WTC11 (cell line): ENCODE measurements at regions not wholly inside any gene's neighbourhood (a gene's known extent, or its start where the extent isn't known, plus 50 kb on each side); places are given as distances from the start of the nearest gene placed in this dataset.

Source experiments
- ATAC-seq: fragments of 200-7000 bp; cut with Tn5 transposase; 2 replicates; pipeline ENCODE4 v1.10.0; 2021; ENCODE audit warnings: mild to moderate bottlenecking, moderate library complexity
- CTCF ChIA-PET: fragments of 300-600 bp; sonication (Branson Sonifier 250); formaldehyde crosslinking; loops from one replicate; lab custom pipeline; 2021; ENCODE audit warnings: antibody characterized with exemption; lab: Charles Lee
- POLR2A ChIA-PET: fragments of 350-600 bp; sonication (Branson Sonifier 250); formaldehyde crosslinking; loops from one replicate; lab custom pipeline; 2021; ENCODE audit warnings: antibody characterized with exemption; lab: Charles Lee
- DNase-seq: peaks from one replicate; pipeline ENCODE4 v3.0.0; 2021; ENCODE audit warnings: low spot score
- H3K27ac Mint-ChIP-seq: 2 replicates; pipeline ENCODE4 v1.8.0; 2021; ENCODE audit warnings: mixed read lengths
- H3K27me3 Mint-ChIP-seq: 2 replicates; pipeline ENCODE4 v1.8.0; 2021; ENCODE audit warnings: low read depth, mild to moderate bottlenecking, moderate library complexity, mixed read lengths
- H3K36me3 Mint-ChIP-seq: 2 replicates; pipeline ENCODE4 v1.8.0; 2021; ENCODE audit warnings: mixed read lengths
- H3K4me1 Mint-ChIP-seq: 2 replicates; pipeline ENCODE4 v1.8.0; 2022; ENCODE audit warnings: mixed read lengths
- H3K4me3 Mint-ChIP-seq: 2 replicates; pipeline ENCODE4 v1.8.0; 2021; ENCODE audit warnings: mild to moderate bottlenecking, moderate library complexity, mixed read lengths
- H3K9me3 Mint-ChIP-seq: 2 replicates; pipeline ENCODE4 v1.8.0; 2021; ENCODE audit warnings: mixed read lengths
- ATF2 ChIP-seq: sonication (generic); formaldehyde crosslinking; IDR thresholded peaks from 2 replicates; pipeline ENCODE4 v1.8.1; 2022; ENCODE audit warnings: low read depth, missing genetic modification reagents, borderline replicate concordance
- CREB1 ChIP-seq: sonication (generic); formaldehyde crosslinking; IDR thresholded peaks from 2 replicates; pipeline ENCODE4 v1.8.0; 2023; ENCODE audit warnings: mild to moderate bottlenecking, missing genetic modification reagents
- EMX1 ChIP-seq: fragments of 250-450 bp; sonication (Bioruptor Pico); IDR thresholded peaks from 2 replicates; pipeline ENCODE4 v1.8.0; 2021; ENCODE audit warnings: mild to moderate bottlenecking
- ETV6 ChIP-seq: sonication (generic); formaldehyde crosslinking; IDR thresholded peaks from 2 replicates; pipeline ENCODE4 v1.8.1; 2022; ENCODE audit warnings: mild to moderate bottlenecking, missing genetic modification reagents
- GTF2I ChIP-seq: fragments of 250-450 bp; sonication (Bioruptor Pico); conservative IDR thresholded peaks from 2 replicates; pipeline ENCODE4 v1.4.0; 2021; ENCODE audit warnings: mild to moderate bottlenecking
- HMGA2 ChIP-seq: fragments of 250-450 bp; sonication (Bioruptor Pico); IDR thresholded peaks from 2 replicates; pipeline ENCODE4 v1.4.0; 2021; ENCODE audit warnings: mild to moderate bottlenecking, moderate library complexity
- KAT7 ChIP-seq: sonication (generic); formaldehyde crosslinking; IDR thresholded peaks from 2 replicates; pipeline ENCODE4 v1.8.1; 2023; ENCODE audit warnings: missing genetic modification reagents, mild to moderate bottlenecking, borderline replicate concordance
- MAX ChIP-seq: sonication (generic); formaldehyde crosslinking; IDR thresholded peaks from 2 replicates; pipeline ENCODE4 v1.8.0; 2022; ENCODE audit warnings: mild to moderate bottlenecking, missing genetic modification reagents
- MYBL2 ChIP-seq: sonication (generic); formaldehyde crosslinking; IDR thresholded peaks from 2 replicates; pipeline ENCODE4 v1.8.1; 2023; ENCODE audit warnings: mild to moderate bottlenecking, moderate library complexity, missing genetic modification reagents
- NFATC4 ChIP-seq: fragments of 250-450 bp; sonication (Bioruptor Pico); IDR thresholded peaks from 2 replicates; pipeline ENCODE4 v1.9.0; 2021; ENCODE audit warnings: mild to moderate bottlenecking
- OVOL2 ChIP-seq: fragments of 250-450 bp; sonication (Bioruptor Pico); IDR thresholded peaks from 2 replicates; pipeline ENCODE4 v1.9.0; 2021; ENCODE audit warnings: mild to moderate bottlenecking, borderline replicate concordance
- ZNF281 ChIP-seq: sonication (generic); formaldehyde crosslinking; IDR thresholded peaks from 2 replicates; pipeline ENCODE4 v1.8.0; 2023; ENCODE audit warnings: mild to moderate bottlenecking, missing genetic modification reagents
- ZNF396 ChIP-seq: fragments of 250-450 bp; sonication (Bioruptor Pico); IDR thresholded peaks from 2 replicates; pipeline ENCODE4 v1.8.0; 2021; ENCODE audit warnings: mild to moderate bottlenecking, moderate library complexity, borderline replicate concordance
- ZNF416 ChIP-seq: fragments of 250-450 bp; sonication (Bioruptor Pico); IDR thresholded peaks from 2 replicates; pipeline ENCODE4 v1.9.0; 2021; ENCODE audit warnings: mild to moderate bottlenecking, inconsistent platforms
- ZNF423 ChIP-seq: fragments of 250-450 bp; sonication (Bioruptor Pico); IDR thresholded peaks from 2 replicates; pipeline ENCODE4 v2.1.2; 2022; ENCODE audit warnings: mild to moderate bottlenecking, moderate library complexity
- TF ChIP-seq, protein P1 (sequence below): sonication (generic); formaldehyde crosslinking; IDR thresholded peaks from 2 replicates; pipeline ENCODE4 v1.8.0; 2022; ENCODE audit warnings: missing genetic modification reagents
- TF ChIP-seq, protein P2 (sequence below): sonication (generic); formaldehyde crosslinking; IDR thresholded peaks from 2 replicates; pipeline ENCODE4 v1.8.1; 2023; ENCODE audit warnings: mild to moderate bottlenecking, missing genetic modification reagents, borderline replicate concordance

- CTCF ChIA-PET, result no interaction called here
- H3K27ac Mint-ChIP-seq, result no peak overlapping the region
- peaks cover 33% of the 10 kb centered on the region for H3K4me1 Mint-ChIP-seq
- no peaks in the 10 kb centered on the region for H3K27me3 Mint-ChIP-seq
- 0 out of 2 replicates have a peak, but pooled peaks cover 9% of the 10 kb centered on the region for H3K9me3 Mint-ChIP-seq
- ATAC-seq, result no peak
- no peaks in the 10 kb centered on the region for H3K36me3 Mint-ChIP-seq
- TF ChIP-seq EMX1 (CRISPR knock-in tag) (no peak), NFATC4 (no peak), ETV6 (CRISPR knock-in tag) (no peak), ATF2 (CRISPR knock-in tag) (no peak), MAX (CRISPR knock-in tag) (no peak), KAT7 (no peak), ZNF281 (no peak), OVOL2 (no peak), MYBL2 (CRISPR knock-in tag) (no peak), ZNF423 (CRISPR knock-in tag) (no peak), ZNF396 (no peak), HMGA2 (CRISPR knock-in tag) (no peak), GTF2I (CRISPR knock-in tag) (no peak), CREB1 (CRISPR knock-in tag) (no peak), ZNF416 (no peak)
- TF ChIP-seq, protein P1, sequence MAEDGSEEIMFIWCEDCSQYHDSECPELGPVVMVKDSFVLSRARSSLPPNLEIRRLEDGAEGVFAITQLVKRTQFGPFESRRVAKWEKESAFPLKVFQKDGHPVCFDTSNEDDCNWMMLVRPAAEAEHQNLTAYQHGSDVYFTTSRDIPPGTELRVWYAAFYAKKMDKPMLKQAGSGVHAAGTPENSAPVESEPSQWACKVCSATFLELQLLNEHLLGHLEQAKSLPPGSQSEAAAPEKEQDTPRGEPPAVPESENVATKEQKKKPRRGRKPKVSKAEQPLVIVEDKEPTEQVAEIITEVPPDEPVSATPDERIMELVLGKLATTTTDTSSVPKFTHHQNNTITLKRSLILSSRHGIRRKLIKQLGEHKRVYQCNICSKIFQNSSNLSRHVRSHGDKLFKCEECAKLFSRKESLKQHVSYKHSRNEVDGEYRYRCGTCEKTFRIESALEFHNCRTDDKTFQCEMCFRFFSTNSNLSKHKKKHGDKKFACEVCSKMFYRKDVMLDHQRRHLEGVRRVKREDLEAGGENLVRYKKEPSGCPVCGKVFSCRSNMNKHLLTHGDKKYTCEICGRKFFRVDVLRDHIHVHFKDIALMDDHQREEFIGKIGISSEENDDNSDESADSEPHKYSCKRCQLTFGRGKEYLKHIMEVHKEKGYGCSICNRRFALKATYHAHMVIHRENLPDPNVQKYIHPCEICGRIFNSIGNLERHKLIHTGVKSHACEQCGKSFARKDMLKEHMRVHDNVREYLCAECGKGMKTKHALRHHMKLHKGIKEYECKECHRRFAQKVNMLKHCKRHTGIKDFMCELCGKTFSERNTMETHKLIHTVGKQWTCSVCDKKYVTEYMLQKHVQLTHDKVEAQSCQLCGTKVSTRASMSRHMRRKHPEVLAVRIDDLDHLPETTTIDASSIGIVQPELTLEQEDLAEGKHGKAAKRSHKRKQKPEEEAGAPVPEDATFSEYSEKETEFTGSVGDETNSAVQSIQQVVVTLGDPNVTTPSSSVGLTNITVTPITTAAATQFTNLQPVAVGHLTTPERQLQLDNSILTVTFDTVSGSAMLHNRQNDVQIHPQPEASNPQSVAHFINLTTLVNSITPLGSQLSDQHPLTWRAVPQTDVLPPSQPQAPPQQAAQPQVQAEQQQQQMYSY (CRISPR knock-in tag), result no peak
- TF ChIP-seq, protein P2, sequence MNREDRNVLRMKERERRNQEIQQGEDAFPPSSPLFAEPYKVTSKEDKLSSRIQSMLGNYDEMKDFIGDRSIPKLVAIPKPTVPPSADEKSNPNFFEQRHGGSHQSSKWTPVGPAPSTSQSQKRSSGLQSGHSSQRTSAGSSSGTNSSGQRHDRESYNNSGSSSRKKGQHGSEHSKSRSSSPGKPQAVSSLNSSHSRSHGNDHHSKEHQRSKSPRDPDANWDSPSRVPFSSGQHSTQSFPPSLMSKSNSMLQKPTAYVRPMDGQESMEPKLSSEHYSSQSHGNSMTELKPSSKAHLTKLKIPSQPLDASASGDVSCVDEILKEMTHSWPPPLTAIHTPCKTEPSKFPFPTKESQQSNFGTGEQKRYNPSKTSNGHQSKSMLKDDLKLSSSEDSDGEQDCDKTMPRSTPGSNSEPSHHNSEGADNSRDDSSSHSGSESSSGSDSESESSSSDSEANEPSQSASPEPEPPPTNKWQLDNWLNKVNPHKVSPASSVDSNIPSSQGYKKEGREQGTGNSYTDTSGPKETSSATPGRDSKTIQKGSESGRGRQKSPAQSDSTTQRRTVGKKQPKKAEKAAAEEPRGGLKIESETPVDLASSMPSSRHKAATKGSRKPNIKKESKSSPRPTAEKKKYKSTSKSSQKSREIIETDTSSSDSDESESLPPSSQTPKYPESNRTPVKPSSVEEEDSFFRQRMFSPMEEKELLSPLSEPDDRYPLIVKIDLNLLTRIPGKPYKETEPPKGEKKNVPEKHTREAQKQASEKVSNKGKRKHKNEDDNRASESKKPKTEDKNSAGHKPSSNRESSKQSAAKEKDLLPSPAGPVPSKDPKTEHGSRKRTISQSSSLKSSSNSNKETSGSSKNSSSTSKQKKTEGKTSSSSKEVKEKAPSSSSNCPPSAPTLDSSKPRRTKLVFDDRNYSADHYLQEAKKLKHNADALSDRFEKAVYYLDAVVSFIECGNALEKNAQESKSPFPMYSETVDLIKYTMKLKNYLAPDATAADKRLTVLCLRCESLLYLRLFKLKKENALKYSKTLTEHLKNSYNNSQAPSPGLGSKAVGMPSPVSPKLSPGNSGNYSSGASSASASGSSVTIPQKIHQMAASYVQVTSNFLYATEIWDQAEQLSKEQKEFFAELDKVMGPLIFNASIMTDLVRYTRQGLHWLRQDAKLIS (CRISPR knock-in tag), result no peak
- TF ChIP-seq, all 79 proteins: peak for 0
- POLR2A ChIA-PET, result no interaction called here
- H3K4me3 Mint-ChIP-seq, result no peak overlapping the region
- no peak for DNase-seq
These were observed 301.8 kb upstream of the MGMT start for GRCh38 chr10:129165076-129165720.
